Epithelial cell of prostate (primary cell): ENCODE measurements at regions not wholly inside any gene's neighbourhood (a gene's known extent, or its start where the extent isn't known, plus 50 kb on each side); places are given as distances from the start of the nearest gene placed in this dataset.
"Not testable (repeated sequence)": the region's sequence is repeated elsewhere in the genome, so short reads cannot be mapped to it uniquely, and the experiment has no call there.

Source experiments
- DNase-seq: peaks from one replicate; pipeline ENCODE4 v3.0.0-alpha.2; 2011; ENCODE audit warnings: low read depth, low spot score
- H3K27ac ChIP-seq: fragments of 450-650 bp; 2 replicates; pipeline ENCODE4 v1.5.1; 2017; ENCODE audit warnings: mild to moderate bottlenecking

- no peak overlapping the region for H3K27ac ChIP-seq
- DNase-seq: no peak
Observed at GRCh38 chr12:34097213-34097612, 74.9 kb downstream of the ALG10 start.

GRCh38 chr12:34105392-34105933, 83.2 kb downstream of the ALG10 start:
- no peak overlapping the region for H3K27ac ChIP-seq
- DNase-seq: no peak

GRCh38 chr12:34106172-34106571, 83.9 kb downstream of the ALG10 start:
- DNase-seq: no peak
- H3K27ac ChIP-seq: no peak overlapping the region

- H3K27ac ChIP-seq: no peak overlapping the region
- no peak for DNase-seq
Observed at GRCh38 chr12:34107016-34107415, 84.7 kb downstream of the ALG10 start.

GRCh38 chr12:34107781-34108404, 85.6 kb downstream of the ALG10 start:
- DNase-seq: no peak
- no peak overlapping the region for H3K27ac ChIP-seq

GRCh38 chr12:34108405-34108803, 86.1 kb downstream of the ALG10 start:
- DNase-seq: no peak
- H3K27ac ChIP-seq: no peak overlapping the region

GRCh38 chr12:34108967-34109366, 86.7 kb downstream of the ALG10 start:
- DNase-seq: no peak
- no peak overlapping the region for H3K27ac ChIP-seq

- H3K27ac ChIP-seq: no peak overlapping the region
- no peak for DNase-seq
Observed at GRCh38 chr12:34109390-34109789, 87.1 kb downstream of the ALG10 start.

- DNase-seq, H3K27ac ChIP-seq: not testable (repeated sequence)
Observed at GRCh38 chr12:34109909-34110531, 87.7 kb downstream of the ALG10 start.

- DNase-seq: no peak
- H3K27ac ChIP-seq: no peak overlapping the region
Observed at GRCh38 chr12:34119366-34119765, 97.1 kb downstream of the ALG10 start.

GRCh38 chr12:34121360-34121759, 99.1 kb downstream of the ALG10 start:
- no peak for DNase-seq
- H3K27ac ChIP-seq: no peak overlapping the region

- not testable (repeated sequence) for H3K27ac ChIP-seq, DNase-seq
Observed at GRCh38 chr12:34123092-34123491, 100.8 kb downstream of the ALG10 start.

GRCh38 chr12:34124608-34125007, 102.3 kb downstream of the ALG10 start:
- DNase-seq: no peak
- H3K27ac ChIP-seq: no peak overlapping the region

- DNase-seq: no peak
- no peak overlapping the region for H3K27ac ChIP-seq
Observed at GRCh38 chr12:34126239-34126641, 103.9 kb downstream of the ALG10 start.

GRCh38 chr12:34126805-34127204, 104.5 kb downstream of the ALG10 start:
- DNase-seq: no peak
- no peak overlapping the region for H3K27ac ChIP-seq

- H3K27ac ChIP-seq: not testable (repeated sequence)
Observed at GRCh38 chr12:34127379-34127778, 105.1 kb downstream of the ALG10 start.

GRCh38 chr12:34142430-34142829, 120.1 kb downstream of the ALG10 start:
- H3K27ac ChIP-seq: no peak overlapping the region
- no peak for DNase-seq

More at GRCh38 chr12:34127379-34127778, 105.1 kb downstream of the ALG10 start:
- not testable (repeated sequence) for DNase-seq

- no peak for DNase-seq
- no peak overlapping the region for H3K27ac ChIP-seq
Observed at GRCh38 chr12:34151019-34151418, 128.7 kb downstream of the ALG10 start.

- peak; percentile 8 for DNase-seq
- no peak overlapping the region for H3K27ac ChIP-seq
Observed at GRCh38 chr12:34163443-34163842, 141.1 kb downstream of the ALG10 start.

GRCh38 chr12:34166427-34167060, 144.2 kb downstream of the ALG10 start:
- H3K27ac ChIP-seq: no peak overlapping the region
- no peak for DNase-seq

- not testable (repeated sequence) for H3K27ac ChIP-seq, DNase-seq
Observed at GRCh38 chr12:34168507-34168906, 146.2 kb downstream of the ALG10 start.
